HEK293T (cell line): ENCODE measurements at regions not wholly inside any gene's neighbourhood (a gene's known extent, or its start where the extent isn't known, plus 50 kb on each side); places are given as distances from the start of the nearest gene placed in this dataset.
"Not testable (repeated sequence)": the region's sequence is repeated elsewhere in the genome, so short reads cannot be mapped to it uniquely, and the experiment has no call there.

Experiments
- CTCF ChIA-PET: fragments of 350-600 bp; formaldehyde crosslinking; extraction: SDS; loops from one replicate; lab custom pipeline; 2021; ENCODE audit warnings: antibody characterized with exemption, inconsistent platforms; lab: Yijun Ruan, JAX
- POLR2A ChIA-PET: fragments of 350-600 bp; formaldehyde crosslinking; extraction: SDS; loops from one replicate; lab custom pipeline; 2020; ENCODE audit warnings: antibody characterized with exemption, inconsistent platforms; lab: Yijun Ruan, JAX
- DNase-seq: peaks from one replicate; pipeline ENCODE4 v3.0.0; 2012; ENCODE audit warnings: mixed read lengths; ENCODE audit errors: extremely low spot score
- ARNT ChIP-seq: fragments of 450-650 bp; IDR thresholded peaks from 2 replicates; pipeline ENCODE4 v1.6.1; 2017; ENCODE audit warnings: mild to moderate bottlenecking
- BHLHE40 ChIP-seq: fragments of 450-650 bp; IDR thresholded peaks from 2 replicates; pipeline ENCODE4 v1.6.1; 2016; ENCODE audit warnings: mild to moderate bottlenecking, moderate library complexity, borderline replicate concordance
- CTBP1 ChIP-seq: fragments of 450-650 bp; IDR thresholded peaks from 2 replicates; pipeline ENCODE4 v1.6.1; 2016; ENCODE audit warnings: borderline replicate concordance
- ELF4 ChIP-seq: fragments of 450-650 bp; IDR thresholded peaks from 2 replicates; pipeline ENCODE4 v1.6.1; 2017; ENCODE audit warnings: antibody characterized with exemption
- FOXA1 ChIP-seq: fragments of 450-650 bp; IDR thresholded peaks from 2 replicates; pipeline ENCODE4 v1.6.1; 2016; ENCODE audit warnings: mild to moderate bottlenecking
- FOXK2 ChIP-seq: fragments of 450-650 bp; IDR thresholded peaks from 2 replicates; pipeline ENCODE4 v1.6.1; 2016; ENCODE audit warnings: mild to moderate bottlenecking
- FOXM1 ChIP-seq: fragments of 450-650 bp; IDR thresholded peaks from 2 replicates; pipeline ENCODE4 v1.6.1; 2017; ENCODE audit warnings: mild to moderate bottlenecking, borderline replicate concordance
- HDGF ChIP-seq: fragments of 450-650 bp; IDR thresholded peaks from 2 replicates; pipeline ENCODE4 v1.6.1; 2017; ENCODE audit warnings: antibody characterized with exemption, borderline replicate concordance
- L3MBTL2 ChIP-seq: fragments of 450-650 bp; conservative IDR thresholded peaks from 2 replicates; pipeline ENCODE4 v1.6.1; 2016; ENCODE audit warnings: mild to moderate bottlenecking
- LEF1 ChIP-seq: fragments of 450-650 bp; IDR thresholded peaks from 2 replicates; pipeline ENCODE4 v1.6.1; 2017; ENCODE audit warnings: mild to moderate bottlenecking, borderline replicate concordance
- NFRKB ChIP-seq: fragments of 450-650 bp; IDR thresholded peaks from 2 replicates; pipeline ENCODE4 v1.6.1; 2016; ENCODE audit warnings: mild to moderate bottlenecking, moderate library complexity
- SP1 ChIP-seq: fragments of 450-650 bp; IDR thresholded peaks from 2 replicates; pipeline ENCODE4 v1.6.1; 2017
- SUZ12 ChIP-seq: fragments of 450-650 bp; IDR thresholded peaks from 2 replicates; pipeline ENCODE4 v1.6.1; 2016; ENCODE audit warnings: mild to moderate bottlenecking
- TARDBP ChIP-seq: fragments of 450-650 bp; IDR thresholded peaks from 2 replicates; pipeline ENCODE4 v1.6.1; 2016
- ZNF384 ChIP-seq: fragments of 450-650 bp; IDR thresholded peaks from 2 replicates; pipeline ENCODE4 v1.6.1; 2016
- TF ChIP-seq, protein P1 (sequence below): fragments of 450-650 bp; IDR thresholded peaks from 2 replicates; pipeline ENCODE4 v1.6.1; 2016

DNA sequence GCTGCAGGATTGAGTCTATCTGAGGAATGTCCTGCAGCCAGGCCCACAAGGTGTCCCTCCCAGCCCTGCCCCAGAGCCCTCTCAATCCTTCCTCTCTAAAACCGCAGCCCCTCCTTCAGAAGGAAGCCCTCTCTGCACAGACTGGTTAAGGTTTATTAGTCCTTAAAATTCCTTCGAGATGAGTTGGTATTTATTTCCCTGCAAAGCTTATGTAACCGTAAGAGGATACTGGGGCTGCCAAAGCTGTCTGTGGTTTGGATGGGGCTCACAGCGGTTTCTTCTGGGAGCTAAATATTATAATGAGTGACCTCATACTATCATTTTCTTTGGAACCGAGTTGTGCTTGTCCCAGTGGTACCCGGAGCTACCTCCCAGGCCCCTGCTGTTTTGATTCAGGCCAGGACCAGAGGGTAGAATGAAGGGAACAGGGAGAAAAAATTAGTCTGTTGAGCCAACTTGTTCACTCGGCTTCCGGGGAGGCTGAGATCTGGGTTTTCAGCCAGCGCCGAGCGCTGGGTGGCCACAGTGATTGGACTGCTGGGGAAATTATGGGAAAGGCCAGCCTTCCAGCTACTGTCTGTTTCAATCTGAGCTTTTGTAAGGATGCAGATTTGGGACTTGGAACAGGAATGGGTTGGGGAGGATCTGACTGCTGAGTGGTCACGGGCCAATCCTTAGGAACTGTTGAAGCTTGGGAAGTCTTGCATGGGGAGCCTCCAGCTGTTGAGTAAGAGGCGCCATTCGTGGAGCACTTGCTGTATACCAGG lies 107.5 kb downstream of the NDFIP1 start:
- ChIA-PET CTCF (interaction anchor here (0.6 to 1.0 kb wide), 2 partner anchors 29 to 333 kb away, joined by 3 to 5 read pairs; no protein-coding TSS in a partner anchor), POLR2A (interaction anchor here (0.6 to 1.0 kb wide), 2 partner anchors 13 to 170 kb away, joined by 3 read pairs; no protein-coding TSS in a partner anchor)
- no peak for DNase-seq
- TF ChIP-seq SP1 = no peak
- TF ChIP-seq FOXA1 = no peak
- no peak for TF ChIP-seq FOXK2
- no peak for TF ChIP-seq ZNF384

DNA sequence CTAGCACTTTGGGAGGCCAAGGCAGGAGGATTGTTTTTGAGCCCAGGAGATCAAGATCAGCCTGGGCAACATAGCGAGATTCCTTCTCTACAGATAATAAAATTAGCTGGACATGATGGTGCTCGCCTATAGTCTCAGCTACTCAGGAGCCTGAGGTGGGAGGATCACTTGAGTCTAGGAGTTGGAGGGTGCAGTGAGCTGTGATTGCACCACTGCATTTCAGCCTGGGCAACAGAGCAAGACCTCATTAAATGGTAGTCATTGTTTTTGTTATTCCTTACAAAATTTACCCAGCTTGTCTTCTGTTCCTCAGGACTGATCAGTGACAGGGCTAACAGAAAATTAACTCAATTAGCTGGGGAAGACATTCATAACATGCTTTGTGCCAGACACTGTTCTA lies 104.5 kb downstream of the NDFIP1 start:
- CTCF ChIA-PET = no interaction called here

DNA sequence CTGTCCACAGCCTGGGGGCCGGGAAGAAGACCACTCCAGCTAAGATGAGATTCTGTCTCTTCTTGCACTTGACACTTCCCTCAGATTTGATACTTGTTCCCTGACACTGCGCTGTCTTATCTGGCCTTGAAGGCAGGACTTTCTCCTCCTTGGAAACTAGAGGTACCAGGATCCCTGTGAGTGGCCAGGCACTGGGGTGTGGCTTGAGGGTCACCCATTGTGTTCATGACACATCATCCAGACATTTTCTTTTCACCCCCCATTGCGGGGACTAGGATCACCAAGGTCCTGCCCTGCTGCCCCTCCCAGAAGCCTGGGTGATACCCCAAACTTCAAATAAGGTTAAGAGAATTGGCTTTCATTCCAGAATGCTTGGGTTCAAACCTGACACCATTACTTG lies 103.3 kb downstream of the NDFIP1 start:
- CTCF ChIA-PET = no interaction called here
- POLR2A ChIA-PET = no interaction called here
- TF ChIP-seq FOXA1 = no peak
- TF ChIP-seq ELF4 = no peak
- no peak for TF ChIP-seq BHLHE40
- no peak for TF ChIP-seq FOXK2
- TF ChIP-seq HDGF = no peak
- TF ChIP-seq FOXM1 = no peak
- no peak for TF ChIP-seq ZNF384
- no peak for DNase-seq

More for the DNA sequence above, 104.5 kb downstream of the NDFIP1 start:
- POLR2A ChIA-PET = no interaction called here
- no peak for DNase-seq
- TF ChIP-seq NFRKB (no peak), CTBP1 (no peak), SUZ12 (no peak), TARDBP (no peak), ZNF384 (no peak), SP1 (no peak), BHLHE40 (no peak), HDGF (no peak), FOXK2 (no peak), LEF1 (no peak), ELF4 (no peak), ARNT (no peak), L3MBTL2 (no peak), FOXM1 (no peak), FOXA1 (no peak)
- TF ChIP-seq, protein P1, sequence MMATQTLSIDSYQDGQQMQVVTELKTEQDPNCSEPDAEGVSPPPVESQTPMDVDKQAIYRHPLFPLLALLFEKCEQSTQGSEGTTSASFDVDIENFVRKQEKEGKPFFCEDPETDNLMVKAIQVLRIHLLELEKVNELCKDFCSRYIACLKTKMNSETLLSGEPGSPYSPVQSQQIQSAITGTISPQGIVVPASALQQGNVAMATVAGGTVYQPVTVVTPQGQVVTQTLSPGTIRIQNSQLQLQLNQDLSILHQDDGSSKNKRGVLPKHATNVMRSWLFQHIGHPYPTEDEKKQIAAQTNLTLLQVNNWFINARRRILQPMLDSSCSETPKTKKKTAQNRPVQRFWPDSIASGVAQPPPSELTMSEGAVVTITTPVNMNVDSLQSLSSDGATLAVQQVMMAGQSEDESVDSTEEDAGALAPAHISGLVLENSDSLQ = no peak

DNA sequence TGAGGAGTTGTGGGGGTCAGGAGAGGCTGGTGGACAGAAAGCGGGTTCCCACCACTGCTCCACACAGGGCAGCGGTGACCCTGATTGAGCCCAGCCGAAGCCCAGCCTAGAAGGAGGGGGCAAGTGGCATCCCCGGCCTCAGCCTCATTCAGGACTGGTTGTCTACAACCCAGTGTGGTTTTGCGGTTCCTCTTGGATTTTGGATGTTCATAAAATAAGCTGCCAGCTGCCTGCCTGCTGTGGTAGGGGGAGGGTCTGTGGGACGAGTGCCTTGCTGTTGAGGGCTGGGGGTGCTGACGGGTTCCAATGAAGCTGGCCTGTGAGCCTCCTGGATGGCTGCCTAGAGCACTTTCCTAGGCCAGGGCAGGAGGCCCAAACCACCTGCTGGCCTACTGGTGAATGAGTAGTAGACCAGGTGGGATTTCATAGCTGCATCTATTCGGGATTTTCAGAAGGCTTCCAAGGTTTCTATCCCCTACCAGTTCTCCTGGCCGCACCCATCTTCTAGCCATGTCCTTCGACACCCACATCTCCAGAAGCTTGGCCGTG lies 102.4 kb downstream of the NDFIP1 start:
- no peak for DNase-seq
- ChIA-PET POLR2A (no interaction called here), CTCF (interaction anchor here (0.6 kb wide), 1 partner anchor 74 kb away, joined by 3 read pairs; no protein-coding TSS in a partner anchor)
- TF ChIP-seq L3MBTL2 = no peak
- TF ChIP-seq HDGF = no peak
- TF ChIP-seq LEF1 = no peak
- no peak for TF ChIP-seq ARNT
- no peak for TF ChIP-seq SUZ12
- TF ChIP-seq FOXK2 = no peak

DNA sequence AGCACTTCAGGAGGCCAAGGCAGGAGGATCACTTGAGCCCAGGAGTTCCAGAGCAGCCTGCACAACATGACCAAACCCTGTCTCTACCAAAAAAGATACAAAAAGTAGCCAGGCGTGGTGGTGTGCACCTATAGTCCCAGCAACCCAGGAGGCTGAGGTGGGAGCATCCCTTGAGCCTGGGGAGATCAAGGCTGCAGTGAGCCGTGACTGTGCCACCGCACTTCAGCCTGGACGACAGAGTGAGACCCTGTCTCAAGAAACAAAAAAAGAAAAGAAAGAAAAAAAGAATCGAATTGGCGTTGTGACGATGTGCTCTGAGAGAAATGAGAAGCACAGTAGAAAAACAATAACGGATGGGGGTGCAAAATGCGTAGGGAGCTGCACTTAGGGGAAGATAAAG lies 101.4 kb downstream of the NDFIP1 start:
- POLR2A ChIA-PET = no interaction called here
- no peak for TF ChIP-seq FOXA1
- TF ChIP-seq ARNT = no peak
- no peak for TF ChIP-seq CTBP1
- no peak for TF ChIP-seq LEF1
- no peak for TF ChIP-seq L3MBTL2
- no peak for TF ChIP-seq NFRKB
- TF ChIP-seq BHLHE40 = no peak
- TF ChIP-seq FOXM1 = no peak
- TF ChIP-seq HDGF = no peak
- no peak for TF ChIP-seq FOXK2
- no peak for TF ChIP-seq ELF4
- no peak for TF ChIP-seq TARDBP
- no peak for TF ChIP-seq ZNF384
- TF ChIP-seq SP1 = no peak
- no peak for DNase-seq
- CTCF ChIA-PET = no interaction called here

DNA sequence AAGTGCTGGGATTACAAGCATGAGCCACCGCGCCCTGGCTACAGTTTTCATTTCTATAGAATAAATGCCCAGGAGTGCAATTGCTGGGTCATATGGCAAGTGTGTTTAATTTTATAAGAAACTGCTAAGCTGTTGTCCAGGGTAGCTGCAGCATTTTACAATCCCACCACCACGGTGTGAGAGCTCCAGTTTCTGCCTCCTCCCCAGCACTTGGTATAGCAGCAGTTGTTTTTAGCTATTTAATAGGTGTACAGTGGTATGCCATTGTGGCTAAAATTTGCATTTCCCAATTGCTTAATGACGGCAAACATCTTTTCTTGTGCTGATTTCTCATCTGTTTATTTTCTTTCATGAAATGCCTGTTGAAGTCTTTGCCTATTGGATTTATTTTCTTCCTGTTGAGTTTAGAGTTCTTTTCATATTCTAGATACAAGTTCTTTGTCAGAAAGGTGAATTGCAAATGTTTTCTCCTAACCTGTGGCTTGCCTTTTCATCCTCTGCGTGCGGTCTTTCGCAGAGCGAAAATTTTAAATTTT lies 100.3 kb downstream of the NDFIP1 start:
- TF ChIP-seq ZNF384 = no peak
- TF ChIP-seq FOXM1 = no peak
- no peak for TF ChIP-seq SUZ12
- TF ChIP-seq HDGF = no peak
- no peak for TF ChIP-seq NFRKB
- TF ChIP-seq BHLHE40 = no peak
- no peak for TF ChIP-seq L3MBTL2
- TF ChIP-seq ARNT = no peak
- TF ChIP-seq, protein P1 = no peak
- TF ChIP-seq TARDBP = no peak
- no peak for TF ChIP-seq LEF1
- no peak for TF ChIP-seq SP1
- no peak for TF ChIP-seq FOXA1
- TF ChIP-seq FOXK2 = no peak
- no peak for TF ChIP-seq ELF4
- no peak for TF ChIP-seq CTBP1
- CTCF ChIA-PET = interaction anchor here (0.6 to 1.0 kb wide), 2 partner anchors 60 to 222 kb away, joined by 3 to 5 read pairs; no protein-coding TSS in a partner anchor
- POLR2A ChIA-PET = no interaction called here
- DNase-seq = no peak

DNA sequence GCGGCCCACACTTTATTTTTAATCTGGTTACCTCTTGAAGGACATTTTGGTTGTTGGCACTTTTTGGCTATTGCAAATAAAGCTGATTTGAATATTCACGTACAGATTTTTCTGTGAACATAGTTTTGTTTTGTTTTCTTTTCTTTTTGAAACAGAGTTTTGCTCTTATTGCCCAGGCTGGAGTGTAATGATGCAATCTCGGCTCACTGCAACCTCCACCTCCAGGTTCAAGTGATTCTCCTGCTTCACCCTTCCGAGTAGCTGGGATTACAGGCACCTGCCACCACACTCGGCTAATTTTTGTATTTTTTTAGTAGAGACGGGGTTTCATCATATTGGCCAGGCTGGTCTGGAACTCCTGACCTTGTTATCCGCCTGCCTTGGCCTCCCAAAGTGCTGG lies 99.7 kb downstream of the NDFIP1 start:
- CTCF ChIA-PET = interaction anchor here (1.0 kb wide), 1 partner anchor 61 kb away, joined by 3 read pairs; no protein-coding TSS in a partner anchor
- POLR2A ChIA-PET, DNase-seq: not testable (repeated sequence)
